ENCODE measurements at regions not wholly inside any gene's neighbourhood (a gene's known extent, or its start where the extent isn't known, plus 50 kb on each side); places are given as distances from the start of the nearest gene placed in this dataset.

DNA sequence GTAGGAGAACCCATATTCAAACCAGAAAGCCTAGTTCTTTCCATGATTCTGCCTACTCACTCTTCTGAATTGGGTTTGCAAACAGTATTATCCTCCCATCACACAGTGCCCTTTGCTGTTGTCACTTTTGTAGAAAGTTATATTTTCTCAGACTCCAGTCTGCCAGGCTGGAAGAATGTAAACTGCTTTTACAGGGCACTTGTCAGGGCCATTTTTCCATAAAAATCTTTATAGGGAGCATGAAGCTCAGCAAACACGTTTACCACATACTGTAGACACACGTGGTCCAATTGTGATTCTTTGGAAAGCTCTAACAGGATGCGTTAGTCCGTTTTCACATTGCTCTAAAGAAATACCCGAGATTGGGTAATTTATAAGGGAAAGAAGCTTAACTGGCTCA is 204.0 kb downstream of the KCNN2 start:
- H3K9me3 ChIP-seq: no peaks in the 10 kb centered on the region
- TF ChIP-seq, protein P1, sequence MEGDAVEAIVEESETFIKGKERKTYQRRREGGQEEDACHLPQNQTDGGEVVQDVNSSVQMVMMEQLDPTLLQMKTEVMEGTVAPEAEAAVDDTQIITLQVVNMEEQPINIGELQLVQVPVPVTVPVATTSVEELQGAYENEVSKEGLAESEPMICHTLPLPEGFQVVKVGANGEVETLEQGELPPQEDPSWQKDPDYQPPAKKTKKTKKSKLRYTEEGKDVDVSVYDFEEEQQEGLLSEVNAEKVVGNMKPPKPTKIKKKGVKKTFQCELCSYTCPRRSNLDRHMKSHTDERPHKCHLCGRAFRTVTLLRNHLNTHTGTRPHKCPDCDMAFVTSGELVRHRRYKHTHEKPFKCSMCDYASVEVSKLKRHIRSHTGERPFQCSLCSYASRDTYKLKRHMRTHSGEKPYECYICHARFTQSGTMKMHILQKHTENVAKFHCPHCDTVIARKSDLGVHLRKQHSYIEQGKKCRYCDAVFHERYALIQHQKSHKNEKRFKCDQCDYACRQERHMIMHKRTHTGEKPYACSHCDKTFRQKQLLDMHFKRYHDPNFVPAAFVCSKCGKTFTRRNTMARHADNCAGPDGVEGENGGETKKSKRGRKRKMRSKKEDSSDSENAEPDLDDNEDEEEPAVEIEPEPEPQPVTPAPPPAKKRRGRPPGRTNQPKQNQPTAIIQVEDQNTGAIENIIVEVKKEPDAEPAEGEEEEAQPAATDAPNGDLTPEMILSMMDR (IDR thresholded peaks at IDR 0.05): no peak
- no peak for TF ChIP-seq POLR2A (IDR thresholded peaks at IDR 0.05)
- H3K4me3 ChIP-seq (replicated peaks in 1 of 3): no peak overlapping the region
- intact Hi-C loops (cut with DNase I): no loop called here
- H3K36me3 ChIP-seq: no peaks in the 10 kb centered on the region
- no peak overlapping the region for H3K27ac ChIP-seq
- H3K27me3 ChIP-seq: no peaks in the 10 kb centered on the region
- DNase-seq: no peak
- WGBS, 2 donors: 81 to 85% methylated on average over 5 of the region's 5 CpGs
- H3K4me1 ChIP-seq: no peaks in the 10 kb centered on the region

DNA sequence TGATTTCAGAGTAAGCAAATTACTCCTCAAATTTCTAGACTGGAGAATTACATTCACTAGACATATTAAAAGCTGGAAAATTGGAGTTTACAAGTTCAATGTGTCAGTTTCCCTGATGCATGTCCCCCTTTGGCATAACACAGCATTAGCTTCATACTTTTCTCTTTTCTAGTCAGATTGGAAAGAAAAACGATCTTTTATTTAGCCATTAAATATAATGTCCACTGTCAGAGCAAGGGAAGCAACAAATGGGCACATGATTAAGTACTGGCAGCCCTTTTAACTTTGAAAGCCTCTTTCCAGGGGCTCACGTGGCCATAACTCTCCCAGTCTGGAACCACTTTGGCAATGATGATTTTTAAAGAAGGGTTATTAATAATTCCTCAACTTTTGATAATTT is 203.3 kb downstream of the KCNN2 start:
- Histone ChIP-seq H3K36me3 (no peaks in the 10 kb centered on the region), H3K4me3 (replicated peaks in 1 of 3) (no peak overlapping the region), H3K27me3 (no peaks in the 10 kb centered on the region), H3K4me1 (no peaks in the 10 kb centered on the region), H3K9me3 (no peaks in the 10 kb centered on the region), H3K27ac (no peak overlapping the region)
- DNase-seq: no peak
- 47 to 60% methylated on average over 2 of the region's 2 CpGs for WGBS, 2 donors
- no peak for TF ChIP-seq POLR2A (IDR thresholded peaks at IDR 0.05)
- TF ChIP-seq, protein P1 (IDR thresholded peaks at IDR 0.05): no peak
- intact Hi-C loops (cut with DNase I): no loop called here

DNA sequence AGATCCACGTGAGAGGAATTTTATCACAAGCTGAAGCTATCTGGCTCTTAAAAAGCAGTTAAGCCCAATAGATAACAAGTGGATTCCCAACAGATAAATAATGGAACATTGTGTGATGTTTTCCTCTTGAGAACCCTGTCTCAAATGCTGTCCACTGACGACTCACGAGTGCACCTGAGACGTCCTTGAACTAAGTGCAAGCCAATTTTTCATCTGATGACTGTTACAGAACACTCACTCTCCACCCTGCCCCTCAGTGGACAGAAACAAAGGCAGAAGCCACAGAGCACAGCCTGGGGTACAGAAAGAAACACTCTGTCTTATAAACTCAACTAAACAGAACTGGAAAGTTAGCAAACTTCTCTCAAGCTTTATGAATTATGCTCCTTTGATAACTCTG is 199.5 kb downstream of the KCNN2 start:
- Histone ChIP-seq H3K4me1 (no peaks in the 10 kb centered on the region), H3K27ac (no peak overlapping the region), H3K36me3 (no peaks in the 10 kb centered on the region), H3K4me3 (replicated peaks in 1 of 3) (no peak overlapping the region), H3K27me3 (no peaks in the 10 kb centered on the region), H3K9me3 (no peaks in the 10 kb centered on the region)
- WGBS, 2 donors: 11 to 22% methylated on average over 4 of the region's 4 CpGs
- intact Hi-C loops (cut with DNase I): no loop called here
- no peak for DNase-seq
- TF ChIP-seq, protein P1 (IDR thresholded peaks at IDR 0.05): no peak
- TF ChIP-seq POLR2A (IDR thresholded peaks at IDR 0.05): no peak
